Stomach (tissue), 8 donors: ENCODE measurements at regions not wholly inside any gene's neighbourhood (a gene's known extent, or its start where the extent isn't known, plus 50 kb on each side); places are given as distances from the start of the nearest gene placed in this dataset.

ENCODE experiments used
- DNase-seq, 2 donors: peaks; one replicate each; pipeline versions ENCODE4 v3.0.0 to v3.0.0-alpha.2; 2013 to 2019
- H3K27ac ChIP-seq, 5 donors: fragments of 200-600 bp in 4 of 5; sonication (generic) in 4 of 5; one replicate each; pipeline ENCODE4 v1.5.1; 2013 to 2019; ENCODE audit warnings: mild to moderate bottlenecking in 1 of 5, moderate library complexity in 1 of 5
- H3K27me3 ChIP-seq, 3 donors: fragments of 200-600 bp; sonication (generic); one replicate each; pipeline ENCODE4 v1.5.1; 2017 to 2019; ENCODE audit warnings: mixed run types in 1 of 3
- H3K36me3 ChIP-seq, 4 donors: fragments of 200-600 bp; sonication (generic); 1 replicate in 3 of 4; 2 replicates in 1 of 4; pipeline ENCODE4 v1.5.1; 2016 to 2019
- H3K4me1 ChIP-seq, 4 donors: fragments of 200-600 bp; sonication (generic); one replicate each; pipeline ENCODE4 v1.5.1; 2016 to 2019
- H3K4me3 ChIP-seq, 4 donors: fragments of 200-600 bp; sonication (generic) in 3 of 4; one replicate each; pipeline ENCODE4 v1.5.1; 2016 to 2019; ENCODE audit warnings: mild to moderate bottlenecking in 1 of 4
- H3K9me3 ChIP-seq, 4 donors: fragments of 200-600 bp; sonication (generic); one replicate each; pipeline ENCODE4 v1.5.1; 2016 to 2019
- CTCF ChIP-seq, 7 experiments: fragments of 450-650 bp in 4 of 7; fragments of 200-600 bp in 3 of 7; sonication (generic) in 3 of 7; IDR thresholded peaks; one replicate each; pipeline ENCODE4 v1.5.1; 2016 to 2019; ENCODE audit warnings: antibody characterized with exemption in 7 of 7, control low read depth in 2 of 7, mild to moderate bottlenecking in 1 of 7
- EP300 ChIP-seq: sonication (generic); formaldehyde crosslinking; IDR thresholded peaks from one replicate; pipeline ENCODE4 v1.6.1; 2017; ENCODE audit warnings: antibody characterized with exemption
- POLR2A ChIP-seq, 4 donors: fragments of 450-650 bp; IDR thresholded peaks; one replicate each; pipeline ENCODE4 v1.6.1; 2016; ENCODE audit warnings: antibody characterized with exemption in 4 of 4, control low read depth in 2 of 4, mild to moderate bottlenecking in 1 of 4, moderate library complexity in 1 of 4
- POLR2AphosphoS5 ChIP-seq, 3 donors: sonication (generic); formaldehyde crosslinking; IDR thresholded peaks; one replicate each; pipeline ENCODE4 v1.6.1; 2016; ENCODE audit warnings: antibody characterized with exemption in 3 of 3
- WGBS, 5 donors: extraction: QIAGEN DNeasy Blood & Tissue Kit in 3 of 5; methylation state at CpG; one replicate each; pipeline versions ENCODE4 v1.1.5 to v1.1.7; 2013 to 2018; 5-methylcytosine and 5-hydroxymethylcytosine counted together
- intact Hi-C: fragments of 100-400 bp; cut with DNase I; formaldehyde crosslinking; loops from one replicate; pipeline ENCODE4 v1.15.1; 2023; ENCODE audit warnings: low total_unique reads
- donor health status: healthy with polysubstance abuse.
- donor health status: Bipolar disorder and iron deficiency.
- donor health status: healthy.

- no peak for DNase-seq
- Histone ChIP-seq H3K4me3 (no peak overlapping the region), H3K4me1 (no peaks in the 10 kb centered on the region), H3K27ac (no peak overlapping the region), H3K9me3 (no peaks in the 10 kb centered on the region), H3K36me3 (no peaks in the 10 kb centered on the region), H3K27me3 (peaks cover 0 to 40% (median 0%) of the 10 kb centered on the region in 3 donors)
- intact Hi-C loops = no loop called here
- TF ChIP-seq CTCF (IDR thresholded peaks at IDR 0.05) = no peak
- 58 to 82% (median 71%) methylated on average over 2 of the region's 2 CpGs for WGBS, 5 donors
Observed at GRCh38 chr17:73938706-73939105, 264.8 kb upstream of the RPL38 start.

GRCh38 chr17:73939806-73940205 is 263.7 kb upstream of the RPL38 start:
- Histone ChIP-seq H3K4me3 (no peak overlapping the region), H3K36me3 (no peaks in the 10 kb centered on the region), H3K9me3 (no peaks in the 10 kb centered on the region), H3K4me1 (no peaks in the 10 kb centered on the region), H3K27me3 (peaks cover 0 to 48% (median 0%) of the 10 kb centered on the region in 3 donors), H3K27ac (no peak overlapping the region)
- TF ChIP-seq POLR2AphosphoS5 (IDR thresholded peaks at IDR 0.05) = no peak
- no peak for TF ChIP-seq POLR2A (IDR thresholded peaks at IDR 0.05)
- TF ChIP-seq EP300 = no peak
- TF ChIP-seq CTCF (IDR thresholded peaks at IDR 0.05) = no peak
- intact Hi-C loops = no loop called here
- 67 to 75% (median 71%) methylated on average over 8 of the region's 8 CpGs for WGBS, 5 donors
- no peak for DNase-seq

GRCh38 chr17:73940511-73940910 is 263.0 kb upstream of the RPL38 start:
- intact Hi-C loops = no loop called here
- 49 to 74% (median 60%) methylated on average over 3 of the region's 3 CpGs for WGBS, 5 donors

GRCh38 chr17:73941919-73942530 is 261.5 kb upstream of the RPL38 start:
- Histone ChIP-seq H3K27ac (no peak overlapping the region), H3K4me1 (no peaks in the 10 kb centered on the region), H3K4me3 (no peak overlapping the region), H3K9me3 (no peaks in the 10 kb centered on the region), H3K36me3 (no peaks in the 10 kb centered on the region), H3K27me3 (peaks cover 0 to 60% (median 0%) of the 10 kb centered on the region in 3 donors)
- 79 to 98% (median 95%) methylated on average over 3 of the region's 3 CpGs for WGBS, 5 donors
- TF ChIP-seq CTCF (IDR thresholded peaks at IDR 0.05) = no peak
- no peak for TF ChIP-seq EP300
- TF ChIP-seq POLR2AphosphoS5 (IDR thresholded peaks at IDR 0.05) = no peak
- no peak for TF ChIP-seq POLR2A (IDR thresholded peaks at IDR 0.05)
- intact Hi-C loops = no loop called here
- no peak for DNase-seq

More at GRCh38 chr17:73940511-73940910, 263.0 kb upstream of the RPL38 start:
- Histone ChIP-seq H3K27ac (no peak overlapping the region), H3K4me3 (no peak overlapping the region), H3K9me3 (no peaks in the 10 kb centered on the region), H3K36me3 (no peaks in the 10 kb centered on the region), H3K4me1 (no peaks in the 10 kb centered on the region), H3K27me3 (peaks cover 0 to 48% (median 0%) of the 10 kb centered on the region in 3 donors)
- no peak for DNase-seq
- no peak for TF ChIP-seq POLR2AphosphoS5 (IDR thresholded peaks at IDR 0.05)
- no peak for TF ChIP-seq POLR2A (IDR thresholded peaks at IDR 0.05)
- no peak for TF ChIP-seq CTCF (IDR thresholded peaks at IDR 0.05)
- TF ChIP-seq EP300 = no peak
